ENCODE measurements at regions not wholly inside any gene's neighbourhood (a gene's known extent, or its start where the extent isn't known, plus 50 kb on each side); places are given as distances from the start of the nearest gene placed in this dataset.

- TF ChIP-seq POLR2A (IDR thresholded peaks at IDR 0.05; ENCODE audit: low read length) (no peak), GATA1 (IDR thresholded peaks at IDR 0.05; ENCODE audit: low read depth, low read length) (no peak)
Observed at GRCh38 chr9:27963836-27964235, 390.6 kb upstream of the C9orf72 start.

Measured in erythroblast (primary cell).